ENCODE measurements at regions not wholly inside any gene's neighbourhood (a gene's known extent, or its start where the extent isn't known, plus 50 kb on each side); places are given as distances from the start of the nearest gene placed in this dataset.
"Not testable (repeated sequence)": the region's sequence is repeated elsewhere in the genome, so short reads cannot be mapped to it uniquely, and the experiment has no call there.

DNA sequence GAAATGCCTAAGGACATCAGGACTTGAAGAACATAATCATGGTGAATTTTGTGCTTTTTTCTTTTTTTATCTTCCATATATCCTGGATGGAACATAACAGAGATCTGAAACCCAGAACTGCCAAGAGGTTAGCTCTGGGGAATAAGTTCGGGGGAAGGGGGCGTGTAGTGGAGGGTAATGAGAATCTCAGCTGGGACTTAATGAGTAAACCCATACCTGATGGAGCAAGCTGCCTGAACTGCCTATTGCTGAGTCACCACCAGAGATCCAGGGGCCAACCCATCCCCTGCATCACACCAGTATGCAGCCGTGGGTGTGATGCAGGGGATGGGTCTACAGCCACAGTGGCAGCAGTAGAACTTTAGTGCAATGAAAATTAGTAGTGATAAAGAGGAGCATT lies 267.1 kb downstream of the ZFY start:
- H3K27ac Mint-ChIP-seq; DNase-seq; H3K36me3 Mint-ChIP-seq; CTCF ChIA-PET; H3K9me3 Mint-ChIP-seq (ENCODE audit: low read depth); ATAC-seq; H3K27me3 Mint-ChIP-seq; H3K4me1 Mint-ChIP-seq; H3K4me3 Mint-ChIP-seq: not testable (repeated sequence)

DNA sequence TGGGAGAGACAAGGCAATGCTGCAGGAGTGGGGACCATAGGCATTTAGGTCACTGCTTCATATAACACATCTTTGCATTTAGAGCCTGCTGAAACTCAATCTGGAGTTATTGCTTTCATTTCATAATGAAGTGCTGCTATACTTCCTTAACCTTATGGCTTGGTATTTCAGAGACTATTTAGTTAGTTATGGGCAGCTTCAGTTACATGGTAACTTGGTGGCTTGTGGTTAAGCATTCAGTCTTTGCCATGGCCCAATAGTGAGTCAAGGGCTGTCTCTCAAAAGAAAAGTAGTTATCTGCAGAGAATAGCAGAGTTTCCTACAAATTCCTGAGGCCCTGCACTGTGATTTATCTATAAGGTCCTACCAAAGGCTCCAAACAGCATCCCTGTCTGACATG lies 271.6 kb downstream of the ZFY start:
- CTCF ChIA-PET; H3K4me1 Mint-ChIP-seq; H3K27me3 Mint-ChIP-seq; H3K4me3 Mint-ChIP-seq; ATAC-seq; H3K36me3 Mint-ChIP-seq; DNase-seq; H3K9me3 Mint-ChIP-seq (ENCODE audit: low read depth); H3K27ac Mint-ChIP-seq: not testable (repeated sequence)

DNA sequence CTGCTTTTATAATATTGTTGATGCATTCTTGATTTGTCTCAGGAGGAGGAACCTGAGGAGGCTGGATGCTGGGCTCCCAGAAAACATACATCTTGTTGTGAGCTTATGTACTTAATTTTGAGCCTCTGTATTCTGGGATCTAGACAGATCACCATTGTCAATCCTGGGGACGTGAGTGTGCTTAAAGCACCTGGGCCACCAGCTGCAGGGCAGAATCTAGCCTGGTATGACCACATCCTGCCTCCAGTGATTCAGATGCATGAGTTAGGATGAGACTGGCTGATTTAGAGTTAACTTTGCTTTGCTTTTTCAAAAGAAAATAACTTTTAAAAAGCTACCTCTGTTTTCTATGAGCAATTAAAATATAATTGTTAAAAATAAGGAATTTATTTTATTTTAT lies 278.0 kb downstream of the ZFY start:
- ATAC-seq; H3K9me3 Mint-ChIP-seq (ENCODE audit: low read depth); DNase-seq; H3K4me3 Mint-ChIP-seq; H3K4me1 Mint-ChIP-seq; H3K36me3 Mint-ChIP-seq; H3K27ac Mint-ChIP-seq; CTCF ChIA-PET; H3K27me3 Mint-ChIP-seq: not testable (repeated sequence)

DNA sequence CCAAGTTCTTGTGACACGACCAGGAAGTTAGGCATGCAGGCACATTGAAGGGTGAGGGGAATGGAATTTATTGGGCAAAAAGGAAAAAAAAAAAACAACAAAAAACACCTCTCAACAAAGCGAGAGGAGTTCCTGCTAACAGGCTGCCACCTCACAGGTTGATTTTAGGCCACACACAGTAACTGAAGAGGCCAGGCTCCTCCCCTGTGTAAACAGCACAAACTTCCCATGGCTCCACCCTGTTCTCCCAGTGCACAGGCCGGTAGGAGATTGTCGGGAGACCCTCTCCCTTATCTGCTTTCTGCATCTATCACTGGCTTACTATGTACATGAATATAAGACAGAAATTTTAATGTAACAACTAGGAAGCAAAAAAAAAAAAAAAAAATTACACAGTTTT lies 283.0 kb downstream of the ZFY start:
- H3K27me3 Mint-ChIP-seq; DNase-seq; H3K36me3 Mint-ChIP-seq; ATAC-seq; CTCF ChIA-PET; H3K9me3 Mint-ChIP-seq (ENCODE audit: low read depth); H3K4me3 Mint-ChIP-seq; H3K27ac Mint-ChIP-seq; H3K4me1 Mint-ChIP-seq: not testable (repeated sequence)

DNA sequence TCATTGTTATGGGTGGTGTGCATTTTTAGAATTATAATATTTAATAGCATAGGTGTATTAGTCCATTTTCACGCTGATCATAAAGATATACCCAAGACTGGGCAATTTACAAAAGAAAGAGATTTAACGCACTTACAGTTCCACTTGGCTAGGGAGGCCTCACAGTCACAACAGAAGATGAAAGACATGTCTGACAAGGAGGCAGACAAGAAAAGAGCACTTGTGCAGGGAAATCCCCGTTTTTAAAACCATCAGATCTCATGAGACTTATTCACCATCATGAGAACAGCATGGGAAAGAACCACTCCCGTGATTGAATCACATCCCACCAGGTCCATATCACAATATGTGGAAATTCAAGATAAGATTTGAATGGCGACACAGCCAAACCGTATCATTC lies 283.4 kb downstream of the ZFY start:
- H3K4me1 Mint-ChIP-seq; H3K27ac Mint-ChIP-seq; H3K4me3 Mint-ChIP-seq; H3K9me3 Mint-ChIP-seq (ENCODE audit: low read depth); H3K36me3 Mint-ChIP-seq; H3K27me3 Mint-ChIP-seq; CTCF ChIA-PET; ATAC-seq; DNase-seq: not testable (repeated sequence)

DNA sequence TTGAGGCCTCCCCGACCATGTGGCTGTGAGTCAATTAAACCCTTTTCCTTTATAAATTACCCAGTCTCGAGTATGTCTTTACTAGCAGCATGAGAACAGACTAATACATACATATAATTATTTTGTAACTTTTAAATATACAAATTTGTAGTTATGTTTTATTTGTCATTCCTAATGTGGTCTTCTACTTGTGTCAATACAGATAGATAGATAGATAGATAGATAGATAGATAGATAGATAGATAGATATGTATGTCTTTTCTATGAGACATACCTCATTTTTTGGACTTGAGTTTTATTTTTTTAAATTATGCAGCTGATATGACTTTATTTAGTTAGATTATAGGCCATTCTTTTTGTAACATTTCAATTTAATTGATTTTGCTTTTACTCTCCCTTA lies 316.0 kb upstream of the TGIF2LY start:
- H3K27ac Mint-ChIP-seq; CTCF ChIA-PET; H3K9me3 Mint-ChIP-seq (ENCODE audit: low read depth); ATAC-seq; H3K36me3 Mint-ChIP-seq; DNase-seq; H3K4me3 Mint-ChIP-seq; H3K27me3 Mint-ChIP-seq; H3K4me1 Mint-ChIP-seq: not testable (repeated sequence)

DNA sequence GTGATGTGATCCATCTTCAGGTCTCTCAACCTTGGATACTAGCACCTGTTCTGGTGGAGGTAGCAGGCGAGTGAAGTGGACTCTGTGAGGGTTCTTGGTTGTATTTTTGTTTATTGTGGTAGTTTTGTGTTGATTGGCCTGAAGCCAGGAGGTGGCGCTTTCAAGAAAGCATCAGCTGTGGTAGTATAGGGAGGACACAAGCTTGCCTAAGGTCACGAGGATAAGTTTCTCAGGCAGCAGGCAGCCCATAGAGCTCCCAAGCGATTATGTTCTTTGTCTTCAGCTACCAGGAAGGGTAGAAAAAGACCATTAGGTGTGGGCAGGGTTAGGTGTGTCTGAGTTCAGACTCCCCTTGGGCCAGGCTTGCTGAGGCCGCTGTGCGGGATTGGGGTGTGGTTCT lies 290.8 kb upstream of the TGIF2LY start:
- H3K9me3 Mint-ChIP-seq (ENCODE audit: low read depth); CTCF ChIA-PET; H3K4me1 Mint-ChIP-seq; H3K27ac Mint-ChIP-seq; H3K4me3 Mint-ChIP-seq; H3K27me3 Mint-ChIP-seq; DNase-seq; H3K36me3 Mint-ChIP-seq; ATAC-seq: not testable (repeated sequence)

DNA sequence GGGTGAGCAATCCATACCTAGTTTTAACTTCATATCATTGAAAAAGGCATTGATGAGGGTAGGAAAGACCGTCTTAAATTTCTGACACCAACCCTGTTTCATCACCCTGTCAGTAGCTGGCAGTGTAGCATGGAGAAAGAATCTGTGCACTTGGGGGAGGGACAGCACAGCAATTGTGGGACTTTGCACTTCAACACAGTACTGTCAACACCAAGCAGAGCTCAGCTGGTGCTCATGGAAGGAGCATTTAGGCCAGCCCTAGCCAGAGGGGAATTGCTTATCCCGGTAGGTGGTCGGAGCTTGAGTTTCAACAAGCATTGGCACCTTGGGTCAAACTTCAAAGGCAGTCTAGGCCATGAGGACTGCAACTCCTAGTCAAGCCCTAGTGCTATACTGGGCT lies 281.6 kb upstream of the TGIF2LY start:
- CTCF ChIA-PET; ATAC-seq; H3K4me3 Mint-ChIP-seq; H3K9me3 Mint-ChIP-seq (ENCODE audit: low read depth); H3K27ac Mint-ChIP-seq; H3K27me3 Mint-ChIP-seq; DNase-seq; H3K36me3 Mint-ChIP-seq; H3K4me1 Mint-ChIP-seq: not testable (repeated sequence)

DNA sequence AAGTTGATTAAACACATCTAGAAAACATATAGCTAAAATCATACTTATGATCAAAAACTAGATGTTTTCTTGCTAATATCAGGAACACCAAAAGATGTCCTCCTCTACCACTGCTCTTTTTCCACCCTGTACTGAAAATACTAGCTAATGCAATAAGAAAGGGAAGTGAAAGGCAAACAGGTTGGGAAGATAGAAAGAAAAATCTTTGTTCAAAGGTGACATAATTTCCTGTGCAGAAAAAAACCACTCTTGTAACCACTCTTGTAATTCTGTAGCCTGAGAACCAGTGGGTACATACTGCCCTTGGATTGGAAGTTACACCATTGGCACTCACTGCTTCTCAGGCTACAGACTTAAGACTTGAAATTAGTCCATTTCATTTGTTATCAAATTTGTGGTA lies 258.9 kb upstream of the TGIF2LY start:
- DNase-seq; CTCF ChIA-PET; H3K4me1 Mint-ChIP-seq; H3K36me3 Mint-ChIP-seq; H3K4me3 Mint-ChIP-seq; ATAC-seq; H3K27me3 Mint-ChIP-seq; H3K27ac Mint-ChIP-seq; H3K9me3 Mint-ChIP-seq (ENCODE audit: low read depth): not testable (repeated sequence)

DNA sequence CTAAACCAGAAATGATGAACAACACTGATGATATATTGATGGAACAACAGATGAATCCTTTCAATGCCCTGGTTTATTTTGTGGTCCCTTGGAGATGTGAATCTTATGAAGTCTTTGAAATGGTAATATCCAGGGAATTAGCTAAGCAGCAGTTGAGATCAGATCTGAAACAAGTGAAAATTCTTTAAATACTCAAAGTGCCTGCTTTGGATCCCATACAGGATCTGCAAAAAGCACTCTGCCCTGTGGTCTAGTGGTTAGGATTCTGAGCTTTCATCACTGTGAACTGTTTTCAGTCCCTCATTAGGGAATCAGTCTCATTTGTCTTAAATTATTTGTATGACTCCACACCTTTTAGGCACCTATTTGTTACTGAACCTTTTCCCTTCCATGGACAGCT lies 211.3 kb upstream of the TGIF2LY start:
- ATAC-seq; H3K27ac Mint-ChIP-seq; H3K27me3 Mint-ChIP-seq; H3K4me3 Mint-ChIP-seq; H3K9me3 Mint-ChIP-seq (ENCODE audit: low read depth); DNase-seq; H3K36me3 Mint-ChIP-seq; H3K4me1 Mint-ChIP-seq; CTCF ChIA-PET: not testable (repeated sequence)

DNA sequence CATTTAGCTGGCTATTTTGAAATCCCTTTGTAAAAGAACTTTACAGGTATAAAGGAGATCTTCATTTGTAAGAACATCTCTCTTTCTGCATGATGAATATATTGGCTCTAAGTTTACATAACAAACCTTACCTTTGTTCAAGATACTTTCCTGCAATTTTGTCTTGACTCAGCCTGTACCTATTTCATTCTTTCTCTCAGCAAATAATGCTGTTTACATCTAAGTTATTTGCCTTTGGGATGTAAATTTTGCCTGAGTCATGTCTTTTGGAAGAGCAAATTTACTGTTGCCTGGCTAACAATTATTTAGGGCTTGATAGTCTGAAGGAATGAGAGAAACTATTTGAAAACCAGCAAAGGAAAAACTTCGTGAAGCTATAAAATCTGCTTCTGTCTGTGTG lies 210.4 kb upstream of the TGIF2LY start:
- H3K27ac Mint-ChIP-seq; H3K9me3 Mint-ChIP-seq (ENCODE audit: low read depth); H3K4me1 Mint-ChIP-seq; CTCF ChIA-PET; ATAC-seq; H3K27me3 Mint-ChIP-seq; DNase-seq; H3K4me3 Mint-ChIP-seq; H3K36me3 Mint-ChIP-seq: not testable (repeated sequence)

DNA sequence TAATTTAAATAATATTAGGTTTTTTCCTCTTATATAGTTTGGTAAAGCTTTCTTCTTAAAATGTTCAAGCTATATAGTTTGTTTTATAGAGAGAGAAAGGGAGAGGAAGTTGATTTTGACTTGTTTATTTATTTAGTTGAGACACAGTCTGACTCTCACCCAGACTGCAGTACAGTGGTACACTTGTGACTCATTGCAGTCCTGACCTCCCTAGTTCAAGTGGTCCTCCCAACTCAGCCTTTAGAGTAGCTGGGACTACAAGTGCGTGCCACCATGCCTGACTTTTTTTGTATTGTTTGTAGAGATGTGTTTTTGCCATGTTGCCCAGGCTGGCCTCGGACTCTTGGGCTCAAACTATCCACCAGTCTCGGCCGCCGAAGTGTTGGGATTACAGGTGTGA lies 187.4 kb upstream of the TGIF2LY start:
- H3K4me1 Mint-ChIP-seq; H3K4me3 Mint-ChIP-seq; ATAC-seq; H3K36me3 Mint-ChIP-seq; H3K9me3 Mint-ChIP-seq (ENCODE audit: low read depth); DNase-seq; CTCF ChIA-PET; H3K27ac Mint-ChIP-seq; H3K27me3 Mint-ChIP-seq: not testable (repeated sequence)

DNA sequence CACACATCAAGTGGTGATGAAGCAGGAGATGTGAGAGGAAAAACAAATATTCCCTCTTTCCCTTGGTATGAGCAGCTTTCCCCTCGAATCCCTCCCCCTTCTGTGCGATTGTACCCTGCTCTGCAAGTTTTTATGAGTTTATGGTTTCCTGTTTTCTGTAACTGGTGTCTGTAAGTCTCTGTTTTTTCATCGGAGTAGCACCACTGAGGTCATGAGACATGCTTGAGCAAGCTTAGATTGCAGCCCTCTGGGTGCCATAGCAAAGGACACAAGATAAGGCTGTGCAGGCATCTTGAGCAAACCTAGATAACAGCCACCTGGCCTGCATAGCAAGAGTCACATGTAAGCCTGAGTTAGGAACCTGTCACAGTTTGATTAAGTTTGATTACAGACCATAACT lies 174.6 kb upstream of the TGIF2LY start:
- H3K9me3 Mint-ChIP-seq (ENCODE audit: low read depth); H3K4me3 Mint-ChIP-seq; H3K36me3 Mint-ChIP-seq; H3K4me1 Mint-ChIP-seq; H3K27me3 Mint-ChIP-seq; DNase-seq; H3K27ac Mint-ChIP-seq; CTCF ChIA-PET; ATAC-seq: not testable (repeated sequence)

DNA sequence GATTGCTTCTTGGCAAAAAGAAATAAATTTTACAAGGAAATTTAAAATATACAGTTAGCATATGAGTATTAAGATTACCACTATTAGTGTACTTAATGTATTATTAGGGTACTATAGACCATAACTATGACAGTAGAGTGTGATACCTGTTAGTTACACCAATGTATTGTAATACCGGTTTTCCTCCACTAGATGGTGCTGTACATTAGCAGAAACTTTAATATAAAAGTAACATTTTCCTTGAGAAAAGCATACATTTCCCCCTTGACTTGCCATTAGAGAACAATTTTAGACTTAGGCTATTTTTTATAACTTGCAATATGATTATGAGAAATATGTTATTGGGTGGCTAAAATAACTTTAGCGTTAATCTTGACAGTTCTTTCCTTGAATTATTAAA lies 173.3 kb upstream of the TGIF2LY start:
- DNase-seq; CTCF ChIA-PET; H3K4me1 Mint-ChIP-seq; H3K36me3 Mint-ChIP-seq; ATAC-seq; H3K27me3 Mint-ChIP-seq; H3K27ac Mint-ChIP-seq; H3K4me3 Mint-ChIP-seq; H3K9me3 Mint-ChIP-seq (ENCODE audit: low read depth): not testable (repeated sequence)

DNA sequence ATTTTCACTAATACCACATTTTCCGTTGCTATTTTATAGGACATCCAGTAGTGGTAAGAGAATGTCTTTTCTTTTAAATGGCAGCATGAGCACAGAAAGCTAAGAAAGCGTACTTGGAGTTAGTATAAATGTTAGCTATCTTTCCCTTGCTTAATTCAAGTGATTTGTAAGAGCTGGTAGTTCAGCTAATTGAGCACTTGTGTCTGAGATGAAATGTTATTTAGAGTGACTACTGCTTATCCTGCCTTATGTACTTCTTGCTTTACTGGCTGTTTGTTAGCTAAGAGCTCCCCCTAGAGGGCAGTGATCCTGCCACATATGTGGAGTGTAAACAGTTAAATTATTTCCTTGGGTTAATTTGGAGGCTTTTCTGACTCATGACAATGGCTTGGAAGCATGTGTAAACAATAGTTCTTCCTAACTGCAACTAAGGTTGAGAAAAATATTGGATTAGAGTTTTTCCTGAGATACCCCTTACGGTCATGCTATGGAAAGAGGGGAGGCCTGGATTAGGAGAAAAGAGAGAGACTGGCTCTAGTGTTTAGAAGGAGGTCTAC lies 171.9 kb upstream of the TGIF2LY start:
- ATAC-seq; H3K9me3 Mint-ChIP-seq (ENCODE audit: low read depth); DNase-seq; H3K27me3 Mint-ChIP-seq; H3K4me1 Mint-ChIP-seq; H3K27ac Mint-ChIP-seq; H3K4me3 Mint-ChIP-seq; H3K36me3 Mint-ChIP-seq; CTCF ChIA-PET: not testable (repeated sequence)

All from activated CD8-positive, alpha-beta memory T cell treated with anti-CD3 and anti-CD28 coated beads, Interleukin-2, amount 10 ng/mL, durations not matched to agents 7 days and 5 days (primary cell).